Natural killer cell (primary cell): ENCODE measurements at regions not wholly inside any gene's neighbourhood (a gene's known extent, or its start where the extent isn't known, plus 50 kb on each side); places are given as distances from the start of the nearest gene placed in this dataset.
A peak's percentile ranks its signal among the peaks of the same experiment; 100 is the strongest.

ENCODE experiments used
- ATAC-seq, 3 donors: fragments of 150-1000 bp in 2 of 3; fragments of 200-7000 bp in 1 of 3; cut with Tn5 transposase; 1 replicate in 1 of 3; 2 replicates in 2 of 3; pipeline ENCODE4 v1.10.0; 2021; ENCODE audit warnings: mild to moderate bottlenecking in 2 of 3, moderate library complexity in 2 of 3
- DNase-seq, 2 donors: peaks; one replicate each; pipeline versions ENCODE4 v3.0.0 to v3.0.0-alpha.2; 2013 to 2021; ENCODE audit warnings: mixed read lengths in 1 of 2
- H3K27ac ChIP-seq: one replicate; pipeline ENCODE4 v1.5.1; 2013; ENCODE audit warnings: mild to moderate bottlenecking, low read length
- H3K27me3 ChIP-seq: one replicate; pipeline ENCODE4 v1.6.1; 2013; ENCODE audit warnings: low read length; ENCODE audit not compliant: control insufficient read depth, insufficient read depth
- H3K36me3 ChIP-seq: one replicate; pipeline ENCODE4 v1.6.1; 2013; ENCODE audit warnings: low read length; ENCODE audit not compliant: control insufficient read depth, insufficient read depth
- H3K4me1 ChIP-seq: one replicate; pipeline ENCODE4 v1.6.1; 2013; ENCODE audit warnings: low read length; ENCODE audit not compliant: control insufficient read depth, insufficient read depth
- H3K4me3 ChIP-seq: one replicate; pipeline ENCODE4 v1.5.1; 2013; ENCODE audit warnings: low read length
- H3K9me3 ChIP-seq: one replicate; pipeline ENCODE4 v1.6.1; 2013; ENCODE audit warnings: low read length; ENCODE audit not compliant: control insufficient read depth, insufficient read depth
- H3K27ac Mint-ChIP-seq, 2 donors: one replicate each; pipeline ENCODE4 v1.8.0; 2022; ENCODE audit warnings: mild to moderate bottlenecking in 2 of 2, mixed read lengths in 2 of 2, moderate library complexity in 1 of 2
- H3K27me3 Mint-ChIP-seq, 2 donors: one replicate each; pipeline ENCODE4 v1.8.0; 2022; ENCODE audit warnings: low read depth in 2 of 2, mixed read lengths in 2 of 2
- H3K36me3 Mint-ChIP-seq: one replicate; pipeline ENCODE4 v1.8.0; 2022; ENCODE audit warnings: mixed read lengths
- H3K4me1 Mint-ChIP-seq, 2 donors: one replicate each; pipeline ENCODE4 v1.8.0; 2022; ENCODE audit warnings: mixed read lengths in 2 of 2
- H3K4me3 Mint-ChIP-seq: one replicate; pipeline ENCODE4 v1.8.0; 2022; ENCODE audit warnings: mild to moderate bottlenecking, moderate library complexity, mixed read lengths
- H3K9me3 Mint-ChIP-seq, 2 donors: one replicate each; pipeline ENCODE4 v1.8.0; 2022; ENCODE audit warnings: mixed read lengths in 2 of 2
- CTCF ChIP-seq: fragments of 200-600 bp; IDR thresholded peaks from one replicate; pipeline ENCODE4 v1.8.0; 2022; ENCODE audit warnings: antibody characterized with exemption
- WGBS: methylation state at CpG from one replicate; pipeline ENCODE4 v1.1.7; 2013; ENCODE audit warnings: missing lambda C conversion rate; ENCODE audit not compliant: insufficient coverage; 5-methylcytosine and 5-hydroxymethylcytosine counted together
- intact Hi-C: fragments of 100-400 bp; cut with micrococcal nuclease; formaldehyde crosslinking; loops from one replicate; pipeline ENCODE4 v1.14.2; 2022

- no peaks in the 10 kb centered on the region for H3K4me1 ChIP-seq
- no peak overlapping the region for H3K4me3 ChIP-seq
- no peaks in the 10 kb centered on the region for H3K36me3 ChIP-seq
- no peaks in the 10 kb centered on the region for H3K9me3 Mint-ChIP-seq
- WGBS = 89% methylated on average over 13 of the region's 13 CpGs
- H3K4me3 Mint-ChIP-seq = no peak overlapping the region
- no peaks in the 10 kb centered on the region for H3K4me1 Mint-ChIP-seq
- no peaks in the 10 kb centered on the region for H3K36me3 Mint-ChIP-seq
- intact Hi-C loops = no loop called here
- no peak for TF ChIP-seq CTCF
- H3K27me3 Mint-ChIP-seq = no peaks in the 10 kb centered on the region
- no peak overlapping the region for H3K27ac ChIP-seq
- no peak for ATAC-seq
- H3K27ac Mint-ChIP-seq = no peak overlapping the region
- no peaks in the 10 kb centered on the region for H3K27me3 ChIP-seq
- no peak for DNase-seq
- no peaks in the 10 kb centered on the region for H3K9me3 ChIP-seq
Measured at GRCh38 chr19:16018801-16019551, 57.3 kb upstream of the TPM4 start.

- no peaks in the 10 kb centered on the region for H3K9me3 ChIP-seq
- TF ChIP-seq CTCF = no peak
- H3K27ac Mint-ChIP-seq = peak overlapping the region in 1 of 2 donors; percentile 11
- no peak for DNase-seq
- H3K4me3 Mint-ChIP-seq = no peak overlapping the region
- no peaks in the 10 kb centered on the region for H3K4me1 Mint-ChIP-seq
- intact Hi-C loops = no loop called here
- H3K27me3 Mint-ChIP-seq = no peaks in the 10 kb centered on the region
- H3K27ac ChIP-seq = no peak overlapping the region
- no peaks in the 10 kb centered on the region for H3K36me3 Mint-ChIP-seq
- H3K27me3 ChIP-seq = no peaks in the 10 kb centered on the region
- no peaks in the 10 kb centered on the region for H3K4me1 ChIP-seq
- H3K4me3 ChIP-seq = no peak overlapping the region
- no peaks in the 10 kb centered on the region for H3K9me3 Mint-ChIP-seq
- no peaks in the 10 kb centered on the region for H3K36me3 ChIP-seq
- ATAC-seq = no peak
- 89% methylated on average over 24 of the region's 24 CpGs for WGBS
Measured at GRCh38 chr19:16019691-16020448, 56.4 kb upstream of the TPM4 start.

- DNase-seq (no peak), ATAC-seq (no peak)
- no peaks in the 10 kb centered on the region for H3K4me1 Mint-ChIP-seq
- H3K4me1 ChIP-seq = no peaks in the 10 kb centered on the region
- no peaks in the 10 kb centered on the region for H3K9me3 ChIP-seq
- H3K27me3 ChIP-seq = no peaks in the 10 kb centered on the region
- H3K27ac ChIP-seq = no peak overlapping the region
- no peak for TF ChIP-seq CTCF
- 86% methylated on average over 8 of the region's 8 CpGs for WGBS
- no peak overlapping the region for H3K4me3 Mint-ChIP-seq
- no peaks in the 10 kb centered on the region for H3K36me3 Mint-ChIP-seq
- H3K9me3 Mint-ChIP-seq = no peaks in the 10 kb centered on the region
- no peaks in the 10 kb centered on the region for H3K27me3 Mint-ChIP-seq
- no peaks in the 10 kb centered on the region for H3K36me3 ChIP-seq
- intact Hi-C loops = no loop called here
- no peak overlapping the region for H3K27ac Mint-ChIP-seq
- no peak overlapping the region for H3K4me3 ChIP-seq
Measured at GRCh38 chr19:16021796-16022195, 54.5 kb upstream of the TPM4 start.
